ENCODE measurements at regions not wholly inside any gene's neighbourhood (a gene's known extent, or its start where the extent isn't known, plus 50 kb on each side); places are given as distances from the start of the nearest gene placed in this dataset.

DNA sequence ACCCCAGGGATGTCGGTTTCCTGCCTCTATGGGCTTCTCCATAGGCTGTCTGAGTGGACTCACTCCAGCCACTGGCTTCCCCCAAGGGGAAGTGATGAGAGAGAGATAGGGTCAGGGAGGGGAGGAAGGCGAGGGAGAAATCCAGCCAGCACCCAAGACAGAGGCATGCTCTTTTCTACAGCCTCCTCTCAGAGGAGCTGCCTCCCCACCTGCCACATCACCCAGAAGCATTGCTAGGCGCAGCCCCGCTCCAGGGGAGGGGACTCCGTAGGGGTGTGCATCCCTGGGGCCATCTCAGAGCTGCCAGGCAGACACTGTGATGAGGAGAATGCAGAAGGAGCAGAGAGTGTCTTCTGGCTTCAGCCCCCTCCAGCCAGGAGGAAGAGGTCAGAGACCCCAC lies 109.5 kb upstream of the NKX1-1 start:
- Histone ChIP-seq H3K4me3 (no peak overlapping the region), H3K4me1 (peaks cover 0 to 10% (median 3%) of the 10 kb centered on the region in 4 donors), H3K27ac (no peak overlapping the region), H3K36me3 (no peaks in the 10 kb centered on the region), H3K27me3 (peaks cover 0 to 11% of the 10 kb centered on the region in 2 donors), H3K9me3 (no peaks in the 10 kb centered on the region)
- TF ChIP-seq POLR2A (IDR thresholded peaks at IDR 0.05): no peak
- TF ChIP-seq, protein P1, sequence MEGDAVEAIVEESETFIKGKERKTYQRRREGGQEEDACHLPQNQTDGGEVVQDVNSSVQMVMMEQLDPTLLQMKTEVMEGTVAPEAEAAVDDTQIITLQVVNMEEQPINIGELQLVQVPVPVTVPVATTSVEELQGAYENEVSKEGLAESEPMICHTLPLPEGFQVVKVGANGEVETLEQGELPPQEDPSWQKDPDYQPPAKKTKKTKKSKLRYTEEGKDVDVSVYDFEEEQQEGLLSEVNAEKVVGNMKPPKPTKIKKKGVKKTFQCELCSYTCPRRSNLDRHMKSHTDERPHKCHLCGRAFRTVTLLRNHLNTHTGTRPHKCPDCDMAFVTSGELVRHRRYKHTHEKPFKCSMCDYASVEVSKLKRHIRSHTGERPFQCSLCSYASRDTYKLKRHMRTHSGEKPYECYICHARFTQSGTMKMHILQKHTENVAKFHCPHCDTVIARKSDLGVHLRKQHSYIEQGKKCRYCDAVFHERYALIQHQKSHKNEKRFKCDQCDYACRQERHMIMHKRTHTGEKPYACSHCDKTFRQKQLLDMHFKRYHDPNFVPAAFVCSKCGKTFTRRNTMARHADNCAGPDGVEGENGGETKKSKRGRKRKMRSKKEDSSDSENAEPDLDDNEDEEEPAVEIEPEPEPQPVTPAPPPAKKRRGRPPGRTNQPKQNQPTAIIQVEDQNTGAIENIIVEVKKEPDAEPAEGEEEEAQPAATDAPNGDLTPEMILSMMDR (IDR thresholded peaks at IDR 0.05): no peak
- DNase-seq: no peak

DNA sequence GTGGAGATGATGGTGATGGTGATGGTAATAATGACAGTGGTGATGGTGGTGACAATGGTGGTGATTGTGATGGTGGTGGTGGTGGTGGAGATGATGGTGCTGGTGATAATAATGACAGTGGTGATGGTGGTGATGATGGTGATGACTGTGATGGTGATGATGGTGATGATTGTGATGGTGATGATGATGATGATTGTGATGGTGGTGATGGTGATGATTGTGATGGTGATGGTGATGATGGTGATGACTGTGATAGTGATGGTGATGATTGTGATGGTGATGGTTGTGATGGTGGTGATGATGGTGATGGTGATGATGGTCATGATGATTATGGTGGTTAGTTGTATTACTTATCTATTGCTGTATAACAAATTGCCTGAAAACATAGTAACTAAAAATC lies 108.9 kb upstream of the NKX1-1 start:
- Histone ChIP-seq H3K27me3 (peaks cover 0 to 11% of the 10 kb centered on the region in 2 donors), H3K4me1 (peaks cover 0 to 10% (median 3%) of the 10 kb centered on the region in 4 donors)

DNA sequence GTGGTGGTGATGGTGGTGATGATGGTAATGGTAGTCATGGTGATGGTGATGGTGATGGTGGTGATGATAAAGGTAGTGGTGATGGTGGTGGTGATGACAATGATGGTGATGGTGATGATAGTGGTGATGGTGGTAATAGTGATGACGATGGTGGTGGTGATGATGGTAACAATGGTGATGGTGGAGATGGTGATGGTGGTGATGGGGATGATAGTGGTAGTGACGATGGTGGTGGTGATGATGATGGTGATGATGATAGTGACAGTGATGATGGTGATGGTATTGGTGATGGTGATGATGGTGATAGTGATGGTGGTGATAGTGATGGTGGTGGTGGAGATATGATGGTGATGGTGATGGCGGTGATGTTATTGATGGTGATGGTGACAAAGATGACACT lies 108.4 kb upstream of the NKX1-1 start:
- Histone ChIP-seq H3K9me3 (no peaks in the 10 kb centered on the region), H3K4me3 (no peak overlapping the region), H3K27me3 (peaks cover 0 to 11% of the 10 kb centered on the region in 2 donors), H3K4me1 (peaks cover 0 to 10% (median 3%) of the 10 kb centered on the region in 4 donors), H3K36me3 (no peaks in the 10 kb centered on the region), H3K27ac (no peak overlapping the region)
- DNase-seq: no peak
- TF ChIP-seq, protein P1 (IDR thresholded peaks at IDR 0.05): no peak
- TF ChIP-seq POLR2A (IDR thresholded peaks at IDR 0.05): no peak

More for the DNA sequence above, 108.9 kb upstream of the NKX1-1 start:
- H3K4me3 ChIP-seq: no peak overlapping the region
- no peak for DNase-seq
- H3K36me3 ChIP-seq: no peaks in the 10 kb centered on the region
- no peak for TF ChIP-seq POLR2A (IDR thresholded peaks at IDR 0.05)
- TF ChIP-seq, protein P1 (IDR thresholded peaks at IDR 0.05): no peak
- no peaks in the 10 kb centered on the region for H3K9me3 ChIP-seq
- H3K27ac ChIP-seq: no peak overlapping the region

DNA sequence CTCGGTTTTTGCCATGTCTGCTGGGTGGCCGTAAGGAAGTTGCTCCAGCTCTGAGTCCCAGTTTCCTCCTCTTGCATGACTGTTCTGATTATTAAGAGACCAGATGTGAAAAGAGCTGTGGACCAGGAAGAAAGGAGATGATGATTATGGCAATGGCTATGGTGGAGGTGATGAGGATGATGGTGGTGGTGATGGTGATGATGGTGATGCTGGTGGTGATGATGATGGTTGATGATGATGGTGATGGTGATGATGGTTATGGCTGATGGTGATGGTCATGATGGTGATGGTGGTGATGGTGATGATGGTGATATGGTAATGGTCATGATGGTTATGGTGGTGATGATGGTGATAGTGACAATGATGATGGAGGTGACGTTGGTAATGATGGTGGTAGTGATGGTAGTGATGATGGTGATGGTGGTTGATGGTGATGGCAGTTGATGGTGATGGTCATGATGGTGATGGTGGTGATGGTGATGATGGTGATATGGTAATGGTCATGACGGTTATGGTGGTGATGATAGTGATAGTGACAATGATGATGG lies 107.8 kb upstream of the NKX1-1 start:
- H3K4me1 ChIP-seq: peaks cover 0 to 10% (median 3%) of the 10 kb centered on the region in 4 donors
- H3K4me3 ChIP-seq: no peak overlapping the region
- H3K27me3 ChIP-seq: peaks cover 0 to 11% of the 10 kb centered on the region in 2 donors
- no peaks in the 10 kb centered on the region for H3K36me3 ChIP-seq
- no peak overlapping the region for H3K27ac ChIP-seq
- H3K9me3 ChIP-seq: no peaks in the 10 kb centered on the region
- TF ChIP-seq, protein P1 (IDR thresholded peaks at IDR 0.05): no peak
- TF ChIP-seq POLR2A (IDR thresholded peaks at IDR 0.05): no peak
- no peak for DNase-seq

DNA sequence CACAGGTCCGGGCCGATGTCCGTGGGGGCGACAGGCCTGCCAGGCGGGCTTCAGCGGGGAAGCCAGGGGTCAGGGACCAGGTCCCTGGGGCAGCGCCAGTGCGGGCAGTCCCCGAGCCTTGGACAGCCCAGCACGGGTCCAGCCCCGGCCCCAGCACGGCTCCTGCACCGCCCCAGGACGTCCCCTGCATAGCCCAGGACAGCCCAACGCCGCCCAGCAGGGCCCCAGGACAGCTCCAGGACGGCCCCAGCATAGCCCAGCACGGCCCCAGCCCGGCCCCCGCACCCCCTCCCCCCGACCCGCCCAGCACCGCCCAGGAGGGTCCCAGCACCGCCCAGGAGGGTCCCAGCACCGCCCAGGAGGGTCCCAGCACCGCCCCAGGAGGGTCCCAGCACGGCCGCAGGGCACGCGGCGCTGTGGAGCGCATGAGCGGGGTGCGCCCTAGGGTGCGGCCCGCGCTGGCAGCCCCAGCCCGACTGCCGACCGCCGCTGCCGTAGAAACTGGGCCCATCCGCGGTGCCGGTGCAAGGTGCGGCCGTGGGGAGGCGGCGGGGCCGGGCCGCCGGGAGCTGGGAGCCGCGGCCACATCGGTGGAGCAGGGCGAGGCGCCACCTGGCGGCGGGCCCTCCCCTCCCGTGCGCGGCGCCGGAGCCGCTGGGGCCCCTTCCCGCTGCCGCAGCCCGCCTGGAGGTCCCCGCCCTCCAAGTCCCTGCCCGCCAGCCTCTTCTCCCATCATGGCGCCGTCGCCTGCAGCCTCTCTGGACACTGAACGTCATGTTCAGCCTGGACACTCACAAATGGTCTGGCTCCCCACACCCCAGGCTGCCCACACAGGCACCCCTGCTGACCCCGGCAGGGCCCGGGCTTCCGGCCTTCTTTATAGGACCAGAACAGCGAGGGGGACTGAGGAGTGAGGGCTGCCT lies 106.8 kb upstream of the NKX1-1 start:
- Histone ChIP-seq H3K36me3 (no peaks in the 10 kb centered on the region), H3K4me3 (peak overlapping the region in 3 of 4 donors; percentile 27 to 35 (median 31)), H3K27ac (no peak overlapping the region), H3K27me3 (peaks cover 0 to 11% of the 10 kb centered on the region in 2 donors), H3K4me1 (peaks cover 0 to 10% (median 3%) of the 10 kb centered on the region in 4 donors), H3K9me3 (no peaks in the 10 kb centered on the region)
- TF ChIP-seq, protein P1 (IDR thresholded peaks at IDR 0.05): peak; percentile 15 to 69 (median 52)
- no peak for TF ChIP-seq POLR2A (IDR thresholded peaks at IDR 0.05)
- DNase-seq: peak in 1 of 3 donors; percentile 63

Data from Peyer's patch (tissue), 4 donors.